Type B pancreatic cell (in vitro differentiated cells): ENCODE measurements at regions not wholly inside any gene's neighbourhood (a gene's known extent, or its start where the extent isn't known, plus 50 kb on each side); places are given as distances from the start of the nearest gene placed in this dataset.

Experiments used
- DNase-seq: peaks from one replicate; pipeline ENCODE4 v3.0.0; 2021; ENCODE audit warnings: mixed read lengths; ENCODE audit not compliant: unreplicated experiment; ENCODE audit errors: extremely low spot score
- H3K27ac Mint-ChIP-seq: 2 replicates; pipeline ENCODE4 v1.8.0; 2021; ENCODE audit warnings: mild to moderate bottlenecking, mixed read lengths
- H3K27me3 Mint-ChIP-seq: 2 replicates; pipeline ENCODE4 v1.8.0; 2021; ENCODE audit warnings: mixed read lengths
- H3K36me3 Mint-ChIP-seq: 2 replicates; pipeline ENCODE4 v1.8.0; 2021; ENCODE audit warnings: mixed read lengths
- H3K4me1 Mint-ChIP-seq: one replicate; pipeline ENCODE4 v1.8.0; 2021; ENCODE audit warnings: mixed read lengths; ENCODE audit not compliant: unreplicated experiment
- H3K4me3 Mint-ChIP-seq: 2 replicates; pipeline ENCODE4 v1.8.0; 2021; ENCODE audit warnings: mild to moderate bottlenecking, mixed read lengths
- H3K9me3 Mint-ChIP-seq: 2 replicates; pipeline ENCODE4 v1.8.0; 2021; ENCODE audit warnings: mixed read lengths
- TF ChIP-seq, protein P1 (sequence below): fragments of 200-600 bp; sonication (generic); conservative IDR thresholded peaks from 2 replicates; pipeline ENCODE4 v1.5.0; 2021; ENCODE audit warnings: antibody characterized with exemption, mild to moderate bottlenecking

DNA sequence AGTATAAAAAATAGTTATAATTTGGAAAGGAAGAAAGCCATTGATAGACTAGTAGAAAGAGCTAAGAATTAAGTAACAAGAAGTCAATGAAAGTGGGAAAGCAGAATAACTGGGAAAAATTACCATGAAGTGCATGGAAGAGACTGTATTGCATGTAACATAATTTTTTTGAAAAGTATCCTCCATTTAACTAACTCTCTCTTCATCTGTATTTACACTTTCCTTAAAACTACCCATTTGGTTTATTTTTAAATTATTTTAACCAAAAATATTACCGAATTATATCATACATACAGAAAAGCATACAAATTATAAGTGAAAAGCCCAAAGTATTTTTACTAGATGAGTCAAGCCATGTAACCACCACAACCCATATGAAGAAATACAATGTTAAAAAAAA lies 1009.9 kb upstream of the SEMA6D start:
- H3K9me3 Mint-ChIP-seq = peaks cover 12% of the 10 kb centered on the region
- no peaks in the 10 kb centered on the region for H3K4me1 Mint-ChIP-seq
- H3K4me3 Mint-ChIP-seq = no peak overlapping the region

DNA sequence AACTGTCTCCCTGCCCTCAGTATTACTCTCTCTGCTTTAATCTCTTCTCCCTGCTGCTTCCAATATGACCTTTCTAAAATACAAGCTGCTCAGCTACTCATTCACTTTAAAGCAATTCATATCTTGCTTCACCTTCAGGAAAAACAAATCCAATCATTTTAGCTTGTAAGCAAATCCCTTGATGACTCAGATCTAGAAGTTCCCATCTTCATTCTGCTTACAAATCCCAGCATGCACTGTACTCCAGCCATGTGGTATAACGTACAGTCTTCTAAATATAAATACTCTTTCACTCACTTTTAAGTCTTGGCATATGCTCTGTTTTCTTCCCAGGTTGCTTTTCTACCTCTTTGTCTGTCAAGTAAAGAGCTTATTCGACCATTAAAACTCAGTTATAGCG lies 1009.1 kb upstream of the SEMA6D start:
- TF ChIP-seq, protein P1, sequence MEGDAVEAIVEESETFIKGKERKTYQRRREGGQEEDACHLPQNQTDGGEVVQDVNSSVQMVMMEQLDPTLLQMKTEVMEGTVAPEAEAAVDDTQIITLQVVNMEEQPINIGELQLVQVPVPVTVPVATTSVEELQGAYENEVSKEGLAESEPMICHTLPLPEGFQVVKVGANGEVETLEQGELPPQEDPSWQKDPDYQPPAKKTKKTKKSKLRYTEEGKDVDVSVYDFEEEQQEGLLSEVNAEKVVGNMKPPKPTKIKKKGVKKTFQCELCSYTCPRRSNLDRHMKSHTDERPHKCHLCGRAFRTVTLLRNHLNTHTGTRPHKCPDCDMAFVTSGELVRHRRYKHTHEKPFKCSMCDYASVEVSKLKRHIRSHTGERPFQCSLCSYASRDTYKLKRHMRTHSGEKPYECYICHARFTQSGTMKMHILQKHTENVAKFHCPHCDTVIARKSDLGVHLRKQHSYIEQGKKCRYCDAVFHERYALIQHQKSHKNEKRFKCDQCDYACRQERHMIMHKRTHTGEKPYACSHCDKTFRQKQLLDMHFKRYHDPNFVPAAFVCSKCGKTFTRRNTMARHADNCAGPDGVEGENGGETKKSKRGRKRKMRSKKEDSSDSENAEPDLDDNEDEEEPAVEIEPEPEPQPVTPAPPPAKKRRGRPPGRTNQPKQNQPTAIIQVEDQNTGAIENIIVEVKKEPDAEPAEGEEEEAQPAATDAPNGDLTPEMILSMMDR = no peak
- DNase-seq = no peak
- Mint-ChIP-seq H3K9me3 (peaks cover 12% of the 10 kb centered on the region), H3K4me1 (no peaks in the 10 kb centered on the region), H3K27me3 (no peaks in the 10 kb centered on the region), H3K4me3 (no peak overlapping the region), H3K27ac (no peak overlapping the region), H3K36me3 (no peaks in the 10 kb centered on the region)

More for the DNA sequence above, 1009.9 kb upstream of the SEMA6D start:
- DNase-seq = no peak
- Mint-ChIP-seq H3K36me3 (no peaks in the 10 kb centered on the region), H3K27me3 (no peaks in the 10 kb centered on the region), H3K27ac (no peak overlapping the region)
- TF ChIP-seq, protein P1 = no peak

DNA sequence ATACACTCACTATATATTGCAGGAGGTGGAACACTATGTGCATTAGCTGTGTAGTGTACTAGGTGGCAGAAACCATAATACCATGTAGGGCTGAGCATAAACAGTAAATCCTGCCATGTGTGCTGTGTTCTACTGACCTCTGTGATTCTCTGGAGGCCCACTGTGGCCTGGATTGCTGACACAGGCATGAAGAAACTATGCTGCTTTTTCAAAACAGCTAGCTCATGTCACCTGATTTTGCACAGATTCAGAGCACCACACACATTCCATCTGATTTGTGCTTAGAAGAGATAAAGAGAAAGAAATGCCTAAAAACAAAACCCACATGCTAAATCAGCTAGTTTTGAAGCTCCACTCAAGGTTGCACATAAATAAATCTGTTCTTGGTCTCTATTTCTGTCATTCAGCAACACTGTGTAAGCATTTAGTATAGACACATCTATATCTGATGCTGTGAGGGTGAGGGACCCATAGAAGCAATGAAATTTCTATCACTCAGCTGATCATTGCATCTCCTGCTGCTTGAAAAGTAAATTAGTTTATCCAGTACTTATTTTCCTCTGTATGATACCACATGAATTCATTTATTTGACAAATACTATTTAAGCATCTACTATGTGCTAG lies 1007.7 kb upstream of the SEMA6D start:
- no peaks in the 10 kb centered on the region for H3K4me1 Mint-ChIP-seq
- no peak overlapping the region for H3K4me3 Mint-ChIP-seq
- peaks cover 12% of the 10 kb centered on the region for H3K9me3 Mint-ChIP-seq
- H3K27me3 Mint-ChIP-seq = no peaks in the 10 kb centered on the region
- H3K27ac Mint-ChIP-seq = no peak overlapping the region
- no peak for DNase-seq
- TF ChIP-seq, protein P1 = no peak
- H3K36me3 Mint-ChIP-seq = no peaks in the 10 kb centered on the region

DNA sequence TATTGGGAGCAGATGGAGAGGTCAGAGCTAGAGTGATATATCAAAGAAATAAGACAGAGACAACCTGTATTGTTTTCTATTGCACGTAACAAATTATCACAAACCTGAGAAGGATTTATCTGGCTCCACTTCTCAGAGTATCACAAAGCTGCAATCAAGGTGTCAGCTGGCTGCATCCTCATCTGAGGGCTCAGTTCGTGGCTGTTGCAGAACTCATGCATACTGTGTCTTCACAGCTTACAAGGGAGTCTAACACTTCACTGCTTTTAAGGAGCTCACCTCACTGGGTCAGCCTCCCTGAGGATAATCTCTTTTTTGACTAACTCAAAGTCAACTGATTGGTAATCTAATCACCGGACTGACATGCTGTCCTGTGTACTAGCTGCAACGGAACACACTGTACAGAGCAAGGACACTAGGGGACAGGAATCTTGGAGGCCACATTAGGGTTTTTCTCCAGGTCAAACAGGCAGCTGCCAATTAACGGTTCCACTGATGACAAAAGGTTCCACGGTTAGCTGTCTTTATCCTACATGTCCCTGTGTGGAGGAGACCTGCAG lies 1006.8 kb upstream of the SEMA6D start:
- no peaks in the 10 kb centered on the region for H3K36me3 Mint-ChIP-seq
- no peaks in the 10 kb centered on the region for H3K4me1 Mint-ChIP-seq
- peaks cover 9% of the 10 kb centered on the region for H3K9me3 Mint-ChIP-seq
- no peak overlapping the region for H3K27ac Mint-ChIP-seq
- H3K4me3 Mint-ChIP-seq = no peak overlapping the region
- DNase-seq = no peak
- no peaks in the 10 kb centered on the region for H3K27me3 Mint-ChIP-seq
- TF ChIP-seq, protein P1 = no peak

DNA sequence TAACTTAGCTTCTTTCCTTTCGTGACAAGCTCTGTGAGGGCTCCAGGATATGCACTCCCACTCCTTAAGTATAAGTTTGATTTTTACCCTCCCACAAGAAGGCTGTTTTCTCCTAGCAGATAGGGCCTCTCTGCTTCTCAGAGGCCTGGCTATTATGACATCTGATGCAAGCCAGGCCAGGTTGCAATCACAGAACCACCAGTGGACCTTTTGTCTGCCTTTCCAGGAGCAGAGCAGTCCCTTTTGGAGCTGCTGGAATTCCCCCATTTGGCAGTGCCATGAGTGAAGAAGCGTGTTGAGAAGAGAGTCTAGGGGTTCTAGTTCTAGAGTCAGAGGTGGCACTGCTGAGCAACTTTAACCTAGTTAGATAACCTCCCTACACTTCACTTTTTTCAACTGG lies 1004.3 kb upstream of the SEMA6D start:
- no peak overlapping the region for H3K27ac Mint-ChIP-seq
- no peak for DNase-seq
- no peak overlapping the region for H3K4me3 Mint-ChIP-seq
- peaks cover 3% of the 10 kb centered on the region for H3K9me3 Mint-ChIP-seq
- H3K36me3 Mint-ChIP-seq = no peaks in the 10 kb centered on the region
- TF ChIP-seq, protein P1 = no peak
- H3K4me1 Mint-ChIP-seq = no peaks in the 10 kb centered on the region
- no peaks in the 10 kb centered on the region for H3K27me3 Mint-ChIP-seq
